ENCODE measurements at regions not wholly inside any gene's neighbourhood (a gene's known extent, or its start where the extent isn't known, plus 50 kb on each side); places are given as distances from the start of the nearest gene placed in this dataset.

GRCh38 chr15:95580121-95580520, 750.4 kb upstream of the NR2F2 start:
- BruUV-seq (replicated peaks): no TSS peak
- Mint-ChIP-seq H3K4me3 (ENCODE audit: unreplicated experiment) (no peak overlapping the region), H3K36me3 (ENCODE audit: insufficient read depth, unreplicated experiment) (no peaks in the 10 kb centered on the region), H3K4me1 (ENCODE audit: insufficient read depth, unreplicated experiment) (no peaks in the 10 kb centered on the region), H3K27ac (ENCODE audit: low read depth, unreplicated experiment) (no peak overlapping the region), H3K27me3 (ENCODE audit: insufficient read depth, unreplicated experiment) (no peaks in the 10 kb centered on the region), H3K9me3 (ENCODE audit: unreplicated experiment) (peaks cover 6% of the 10 kb centered on the region)
- intact Hi-C loops (cut with micrococcal nuclease): no loop called here
- DNase-seq (ENCODE audit: unreplicated experiment): no peak
- ChIA-PET POLR2A (no interaction called here), CTCF (no interaction called here)
- no peak for TF ChIP-seq CTCF (IDR thresholded peaks at IDR 0.05; ENCODE audit: unreplicated experiment)

- CTCF ChIA-PET: no interaction called here
- POLR2A ChIA-PET: no interaction called here
- intact Hi-C loops (cut with micrococcal nuclease): no loop called here
These were observed 748.9 kb upstream of the NR2F2 start for GRCh38 chr15:95581595-95581994.

GRCh38 chr15:95584088-95584487, 746.4 kb upstream of the NR2F2 start:
- BruUV-seq (replicated peaks): no TSS peak
- ChIA-PET CTCF (no interaction called here), POLR2A (no interaction called here)
- DNase-seq (ENCODE audit: unreplicated experiment): no peak
- Mint-ChIP-seq H3K36me3 (ENCODE audit: insufficient read depth, unreplicated experiment) (no peaks in the 10 kb centered on the region), H3K27me3 (ENCODE audit: insufficient read depth, unreplicated experiment) (no peaks in the 10 kb centered on the region), H3K27ac (ENCODE audit: low read depth, unreplicated experiment) (no peak overlapping the region), H3K9me3 (ENCODE audit: unreplicated experiment) (peaks cover 7% of the 10 kb centered on the region), H3K4me1 (ENCODE audit: insufficient read depth, unreplicated experiment) (no peaks in the 10 kb centered on the region), H3K4me3 (ENCODE audit: unreplicated experiment) (no peak overlapping the region)
- intact Hi-C loops (cut with micrococcal nuclease): no loop called here
- no peak for TF ChIP-seq CTCF (IDR thresholded peaks at IDR 0.05; ENCODE audit: unreplicated experiment)

More at GRCh38 chr15:95581595-95581994, 748.9 kb upstream of the NR2F2 start:
- BruUV-seq (replicated peaks): no TSS peak
- H3K36me3 Mint-ChIP-seq (ENCODE audit: insufficient read depth, unreplicated experiment): no peaks in the 10 kb centered on the region
- H3K4me1 Mint-ChIP-seq (ENCODE audit: insufficient read depth, unreplicated experiment): no peaks in the 10 kb centered on the region
- peaks cover 7% of the 10 kb centered on the region for H3K9me3 Mint-ChIP-seq (ENCODE audit: unreplicated experiment)
- no peak for TF ChIP-seq CTCF (IDR thresholded peaks at IDR 0.05; ENCODE audit: unreplicated experiment)
- DNase-seq (ENCODE audit: unreplicated experiment): no peak
- H3K27ac Mint-ChIP-seq (ENCODE audit: low read depth, unreplicated experiment): no peak overlapping the region
- H3K4me3 Mint-ChIP-seq (ENCODE audit: unreplicated experiment): no peak overlapping the region
- no peaks in the 10 kb centered on the region for H3K27me3 Mint-ChIP-seq (ENCODE audit: insufficient read depth, unreplicated experiment)

GRCh38 chr15:95588056-95588455, 742.4 kb upstream of the NR2F2 start:
- Mint-ChIP-seq H3K4me1 (ENCODE audit: insufficient read depth, unreplicated experiment) (no peaks in the 10 kb centered on the region), H3K9me3 (ENCODE audit: unreplicated experiment) (peaks cover 7% of the 10 kb centered on the region), H3K36me3 (ENCODE audit: insufficient read depth, unreplicated experiment) (no peaks in the 10 kb centered on the region), H3K27me3 (ENCODE audit: insufficient read depth, unreplicated experiment) (no peaks in the 10 kb centered on the region), H3K4me3 (ENCODE audit: unreplicated experiment) (no peak overlapping the region), H3K27ac (ENCODE audit: low read depth, unreplicated experiment) (no peak overlapping the region)
- DNase-seq (ENCODE audit: unreplicated experiment): no peak
- BruUV-seq (replicated peaks): no TSS peak
- TF ChIP-seq CTCF (IDR thresholded peaks at IDR 0.05; ENCODE audit: unreplicated experiment): no peak
- ChIA-PET POLR2A (no interaction called here), CTCF (no interaction called here)
- intact Hi-C loops (cut with micrococcal nuclease): no loop called here

Data from MCF 10A (cell line).